GM12878 (cell line): ENCODE measurements at regions not wholly inside any gene's neighbourhood (a gene's known extent, or its start where the extent isn't known, plus 50 kb on each side); places are given as distances from the start of the nearest gene placed in this dataset.

Experiments used
- HDAC2 ChIP-seq: fragments of 200-600 bp; sonication (generic); IDR thresholded peaks from 2 replicates; pipeline ENCODE4 v1.6.1; 2017
- MTA3 ChIP-seq: IDR thresholded peaks from 2 replicates; pipeline ENCODE4 v1.6.1; 2012; ENCODE audit warnings: low read length, inconsistent platforms, borderline replicate concordance
- NR2C2 ChIP-seq: IDR thresholded peaks from 2 replicates; pipeline ENCODE4 v1.6.1; 2011; ENCODE audit warnings: borderline replicate concordance, low read depth; ENCODE audit not compliant: control insufficient read depth, insufficient read length
- NRF1 ChIP-seq: conservative IDR thresholded peaks from 2 replicates; pipeline ENCODE4 v1.6.1; 2011; ENCODE audit warnings: mild to moderate bottlenecking, low read depth, low read length, improper control_type of control experiment
- SMAD1 ChIP-seq: fragments of 450-650 bp; IDR thresholded peaks from 2 replicates; pipeline ENCODE4 v1.6.1; 2018; ENCODE audit warnings: mild to moderate bottlenecking, low read depth; ENCODE audit not compliant: partially characterized antibody
- ZNF274 ChIP-seq: IDR thresholded peaks from one replicate; pipeline ENCODE4 v1.8.0; 2011; ENCODE audit not compliant: insufficient read length, insufficient read depth
- TF ChIP-seq, protein P1 (sequence below), 3 experiments: IDR thresholded peaks in 2 of 3; conservative IDR thresholded peaks in 1 of 3; 2 replicates each; pipeline ENCODE4 v1.5.1; 2011; ENCODE audit warnings: low read depth in 3 of 3, low read length in 3 of 3, mild to moderate bottlenecking in 3 of 3, control low read depth in 2 of 3, moderate library complexity in 2 of 3, inconsistent platforms in 1 of 3, mixed read lengths in 1 of 3; ENCODE audit not compliant: control insufficient read depth in 2 of 3, insufficient read depth in 1 of 3; ENCODE audit errors: extremely low read depth in 1 of 3
- TF ChIP-seq, protein P2 (sequence below): fragments of 450-650 bp; IDR thresholded peaks from 2 replicates; pipeline ENCODE4 v1.6.1; 2017; ENCODE audit warnings: borderline replicate concordance
- TF ChIP-seq, protein P3 (sequence below): IDR thresholded peaks from 2 replicates; pipeline ENCODE4 v1.6.1; 2011; ENCODE audit warnings: borderline replicate concordance, low read depth, mild to moderate bottlenecking, moderate library complexity, low read length; ENCODE audit not compliant: insufficient read depth, poor library complexity, severe bottlenecking
- TF ChIP-seq, protein P4 (sequence below): IDR thresholded peaks from 2 replicates; pipeline ENCODE4 v1.6.1; 2012; ENCODE audit warnings: mild to moderate bottlenecking, low read depth, low read length

DNA sequence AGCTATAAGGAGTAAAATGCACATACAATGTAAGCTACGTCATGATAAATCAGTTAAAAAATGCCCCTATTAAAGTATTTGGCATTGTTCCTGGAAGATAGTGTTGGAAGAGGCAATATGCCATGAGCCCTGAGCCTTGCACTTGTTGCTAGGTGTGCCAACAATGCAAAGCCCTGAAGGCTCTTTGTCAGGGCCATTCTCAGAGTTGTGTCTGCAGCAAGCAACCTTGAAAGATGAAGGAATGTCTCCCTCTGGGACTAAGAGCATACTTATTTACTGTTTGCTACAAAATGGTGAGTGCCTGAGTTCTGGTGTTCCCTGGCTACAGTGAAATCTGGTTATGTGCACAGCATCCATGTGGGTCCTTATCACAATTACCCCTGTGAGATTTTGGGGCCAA, 322.3 kb upstream of the FAT3 start:
- TF ChIP-seq MTA3 (no peak), ZNF274 (no peak), HDAC2 (no peak), SMAD1 (no peak), NRF1 (no peak), NR2C2 (no peak)
- TF ChIP-seq, protein P1, sequence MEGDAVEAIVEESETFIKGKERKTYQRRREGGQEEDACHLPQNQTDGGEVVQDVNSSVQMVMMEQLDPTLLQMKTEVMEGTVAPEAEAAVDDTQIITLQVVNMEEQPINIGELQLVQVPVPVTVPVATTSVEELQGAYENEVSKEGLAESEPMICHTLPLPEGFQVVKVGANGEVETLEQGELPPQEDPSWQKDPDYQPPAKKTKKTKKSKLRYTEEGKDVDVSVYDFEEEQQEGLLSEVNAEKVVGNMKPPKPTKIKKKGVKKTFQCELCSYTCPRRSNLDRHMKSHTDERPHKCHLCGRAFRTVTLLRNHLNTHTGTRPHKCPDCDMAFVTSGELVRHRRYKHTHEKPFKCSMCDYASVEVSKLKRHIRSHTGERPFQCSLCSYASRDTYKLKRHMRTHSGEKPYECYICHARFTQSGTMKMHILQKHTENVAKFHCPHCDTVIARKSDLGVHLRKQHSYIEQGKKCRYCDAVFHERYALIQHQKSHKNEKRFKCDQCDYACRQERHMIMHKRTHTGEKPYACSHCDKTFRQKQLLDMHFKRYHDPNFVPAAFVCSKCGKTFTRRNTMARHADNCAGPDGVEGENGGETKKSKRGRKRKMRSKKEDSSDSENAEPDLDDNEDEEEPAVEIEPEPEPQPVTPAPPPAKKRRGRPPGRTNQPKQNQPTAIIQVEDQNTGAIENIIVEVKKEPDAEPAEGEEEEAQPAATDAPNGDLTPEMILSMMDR (IDR thresholded peaks at IDR 0.05 in 2 of 3, conservative IDR thresholded peaks at IDR 0.05 in 1 of 3; ENCODE audit: control insufficient read depth in 2 of 3, extremely low read depth in 1 of 3, insufficient read depth in 1 of 3, low read depth in 3 of 3, low read length in 3 of 3), result no peak
- TF ChIP-seq, protein P2, sequence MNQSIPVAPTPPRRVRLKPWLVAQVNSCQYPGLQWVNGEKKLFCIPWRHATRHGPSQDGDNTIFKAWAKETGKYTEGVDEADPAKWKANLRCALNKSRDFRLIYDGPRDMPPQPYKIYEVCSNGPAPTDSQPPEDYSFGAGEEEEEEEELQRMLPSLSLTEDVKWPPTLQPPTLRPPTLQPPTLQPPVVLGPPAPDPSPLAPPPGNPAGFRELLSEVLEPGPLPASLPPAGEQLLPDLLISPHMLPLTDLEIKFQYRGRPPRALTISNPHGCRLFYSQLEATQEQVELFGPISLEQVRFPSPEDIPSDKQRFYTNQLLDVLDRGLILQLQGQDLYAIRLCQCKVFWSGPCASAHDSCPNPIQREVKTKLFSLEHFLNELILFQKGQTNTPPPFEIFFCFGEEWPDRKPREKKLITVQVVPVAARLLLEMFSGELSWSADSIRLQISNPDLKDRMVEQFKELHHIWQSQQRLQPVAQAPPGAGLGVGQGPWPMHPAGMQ, result no peak
- TF ChIP-seq, protein P3, sequence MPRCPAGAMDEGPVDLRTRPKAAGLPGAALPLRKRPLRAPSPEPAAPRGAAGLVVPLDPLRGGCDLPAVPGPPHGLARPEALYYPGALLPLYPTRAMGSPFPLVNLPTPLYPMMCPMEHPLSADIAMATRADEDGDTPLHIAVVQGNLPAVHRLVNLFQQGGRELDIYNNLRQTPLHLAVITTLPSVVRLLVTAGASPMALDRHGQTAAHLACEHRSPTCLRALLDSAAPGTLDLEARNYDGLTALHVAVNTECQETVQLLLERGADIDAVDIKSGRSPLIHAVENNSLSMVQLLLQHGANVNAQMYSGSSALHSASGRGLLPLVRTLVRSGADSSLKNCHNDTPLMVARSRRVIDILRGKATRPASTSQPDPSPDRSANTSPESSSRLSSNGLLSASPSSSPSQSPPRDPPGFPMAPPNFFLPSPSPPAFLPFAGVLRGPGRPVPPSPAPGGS, result no peak
- TF ChIP-seq, protein P4, sequence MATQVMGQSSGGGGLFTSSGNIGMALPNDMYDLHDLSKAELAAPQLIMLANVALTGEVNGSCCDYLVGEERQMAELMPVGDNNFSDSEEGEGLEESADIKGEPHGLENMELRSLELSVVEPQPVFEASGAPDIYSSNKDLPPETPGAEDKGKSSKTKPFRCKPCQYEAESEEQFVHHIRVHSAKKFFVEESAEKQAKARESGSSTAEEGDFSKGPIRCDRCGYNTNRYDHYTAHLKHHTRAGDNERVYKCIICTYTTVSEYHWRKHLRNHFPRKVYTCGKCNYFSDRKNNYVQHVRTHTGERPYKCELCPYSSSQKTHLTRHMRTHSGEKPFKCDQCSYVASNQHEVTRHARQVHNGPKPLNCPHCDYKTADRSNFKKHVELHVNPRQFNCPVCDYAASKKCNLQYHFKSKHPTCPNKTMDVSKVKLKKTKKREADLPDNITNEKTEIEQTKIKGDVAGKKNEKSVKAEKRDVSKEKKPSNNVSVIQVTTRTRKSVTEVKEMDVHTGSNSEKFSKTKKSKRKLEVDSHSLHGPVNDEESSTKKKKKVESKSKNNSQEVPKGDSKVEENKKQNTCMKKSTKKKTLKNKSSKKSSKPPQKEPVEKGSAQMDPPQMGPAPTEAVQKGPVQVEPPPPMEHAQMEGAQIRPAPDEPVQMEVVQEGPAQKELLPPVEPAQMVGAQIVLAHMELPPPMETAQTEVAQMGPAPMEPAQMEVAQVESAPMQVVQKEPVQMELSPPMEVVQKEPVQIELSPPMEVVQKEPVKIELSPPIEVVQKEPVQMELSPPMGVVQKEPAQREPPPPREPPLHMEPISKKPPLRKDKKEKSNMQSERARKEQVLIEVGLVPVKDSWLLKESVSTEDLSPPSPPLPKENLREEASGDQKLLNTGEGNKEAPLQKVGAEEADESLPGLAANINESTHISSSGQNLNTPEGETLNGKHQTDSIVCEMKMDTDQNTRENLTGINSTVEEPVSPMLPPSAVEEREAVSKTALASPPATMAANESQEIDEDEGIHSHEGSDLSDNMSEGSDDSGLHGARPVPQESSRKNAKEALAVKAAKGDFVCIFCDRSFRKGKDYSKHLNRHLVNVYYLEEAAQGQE, result no peak
